Sigmoid colon (tissue), 6 donors: ENCODE measurements at regions not wholly inside any gene's neighbourhood (a gene's known extent, or its start where the extent isn't known, plus 50 kb on each side); places are given as distances from the start of the nearest gene placed in this dataset.

Experiments
- DNase-seq: peaks from one replicate; pipeline ENCODE4 v3.0.0-alpha.2; 2019
- H3K27ac ChIP-seq, 4 donors: fragments of 200-600 bp; sonication (generic); one replicate each; pipeline ENCODE4 v1.5.1; 2016 to 2019; ENCODE audit warnings: mild to moderate bottlenecking in 1 of 4
- H3K27me3 ChIP-seq, 3 donors: fragments of 200-600 bp; sonication (generic); one replicate each; pipeline ENCODE4 v1.5.1; 2019; ENCODE audit warnings: mild to moderate bottlenecking in 1 of 3
- H3K36me3 ChIP-seq, 4 donors: fragments of 200-600 bp; sonication (generic); one replicate each; pipeline ENCODE4 v1.5.1; 2016 to 2019
- H3K4me1 ChIP-seq, 4 donors: fragments of 200-600 bp; sonication (generic); one replicate each; pipeline ENCODE4 v1.5.1; 2017 to 2019
- H3K4me3 ChIP-seq, 4 donors: fragments of 200-600 bp; sonication (generic); one replicate each; pipeline ENCODE4 v1.5.1; 2017 to 2019; ENCODE audit warnings: mild to moderate bottlenecking in 2 of 4, moderate library complexity in 1 of 4
- H3K9me3 ChIP-seq, 4 donors: fragments of 200-600 bp in 3 of 4; sonication (generic) in 3 of 4; one replicate each; pipeline versions ENCODE4 v1.5.1 to v1.6.1; 2013 to 2019
- EP300 ChIP-seq, 4 donors: sonication (generic); formaldehyde crosslinking; IDR thresholded peaks; one replicate each; pipeline ENCODE4 v1.6.1; 2017; ENCODE audit warnings: antibody characterized with exemption in 4 of 4
- POLR2A ChIP-seq, 2 donors: fragments of 450-650 bp; IDR thresholded peaks; one replicate each; pipeline ENCODE4 v1.6.1; 2016; ENCODE audit warnings: antibody characterized with exemption in 2 of 2, mild to moderate bottlenecking in 2 of 2, moderate library complexity in 2 of 2
- POLR2AphosphoS5 ChIP-seq, 4 donors: sonication (generic); formaldehyde crosslinking; IDR thresholded peaks; one replicate each; pipeline ENCODE4 v1.6.1; 2017; ENCODE audit warnings: antibody characterized with exemption in 4 of 4
- WGBS, 2 donors: extraction: QIAGEN DNeasy Blood & Tissue Kit; methylation state at CpG; one replicate each; pipeline ENCODE4 v1.1.7; 2013; 5-methylcytosine and 5-hydroxymethylcytosine counted together
- intact Hi-C: fragments of 100-400 bp; cut with DNase I; formaldehyde crosslinking; loops from one replicate; pipeline ENCODE4 v1.15.1; 2023
- TF ChIP-seq, protein P1 (sequence below), 4 experiments: fragments of 450-650 bp in 3 of 4; fragments of 200-600 bp in 1 of 4; IDR thresholded peaks; one replicate each; pipeline ENCODE4 v1.5.1; 2016 to 2019; ENCODE audit warnings: antibody characterized with exemption in 4 of 4, mild to moderate bottlenecking in 3 of 4, moderate library complexity in 2 of 4
- donor health status: healthy with polysubstance abuse.
- donor health status: healthy.

GRCh38 chr1:22229379-22229778, 86.5 kb upstream of the WNT4 start:
- Histone ChIP-seq H3K27me3 (peaks cover 0 to 18% (median 0%) of the 10 kb centered on the region in 3 donors), H3K27ac (no peak overlapping the region), H3K4me3 (no peak overlapping the region), H3K36me3 (no peaks in the 10 kb centered on the region), H3K4me1 (no peaks in the 10 kb centered on the region), H3K9me3 (no peaks in the 10 kb centered on the region)
- DNase-seq = no peak
- WGBS, 2 donors = 86 to 89% methylated on average over 2 of the region's 2 CpGs
- TF ChIP-seq EP300 (IDR thresholded peaks at IDR 0.05) (no peak), POLR2A (IDR thresholded peaks at IDR 0.05) (no peak), POLR2AphosphoS5 (IDR thresholded peaks at IDR 0.05) (no peak)
- TF ChIP-seq, protein P1, sequence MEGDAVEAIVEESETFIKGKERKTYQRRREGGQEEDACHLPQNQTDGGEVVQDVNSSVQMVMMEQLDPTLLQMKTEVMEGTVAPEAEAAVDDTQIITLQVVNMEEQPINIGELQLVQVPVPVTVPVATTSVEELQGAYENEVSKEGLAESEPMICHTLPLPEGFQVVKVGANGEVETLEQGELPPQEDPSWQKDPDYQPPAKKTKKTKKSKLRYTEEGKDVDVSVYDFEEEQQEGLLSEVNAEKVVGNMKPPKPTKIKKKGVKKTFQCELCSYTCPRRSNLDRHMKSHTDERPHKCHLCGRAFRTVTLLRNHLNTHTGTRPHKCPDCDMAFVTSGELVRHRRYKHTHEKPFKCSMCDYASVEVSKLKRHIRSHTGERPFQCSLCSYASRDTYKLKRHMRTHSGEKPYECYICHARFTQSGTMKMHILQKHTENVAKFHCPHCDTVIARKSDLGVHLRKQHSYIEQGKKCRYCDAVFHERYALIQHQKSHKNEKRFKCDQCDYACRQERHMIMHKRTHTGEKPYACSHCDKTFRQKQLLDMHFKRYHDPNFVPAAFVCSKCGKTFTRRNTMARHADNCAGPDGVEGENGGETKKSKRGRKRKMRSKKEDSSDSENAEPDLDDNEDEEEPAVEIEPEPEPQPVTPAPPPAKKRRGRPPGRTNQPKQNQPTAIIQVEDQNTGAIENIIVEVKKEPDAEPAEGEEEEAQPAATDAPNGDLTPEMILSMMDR (IDR thresholded peaks at IDR 0.05) = no peak
- intact Hi-C loops = no loop called here

- Histone ChIP-seq H3K9me3 (no peaks in the 10 kb centered on the region), H3K27me3 (peaks cover 0 to 27% (median 3%) of the 10 kb centered on the region in 3 donors), H3K4me1 (no peaks in the 10 kb centered on the region), H3K4me3 (no peak overlapping the region), H3K36me3 (no peaks in the 10 kb centered on the region), H3K27ac (no peak overlapping the region)
- WGBS, 2 donors = 78 to 85% methylated on average over 3 of the region's 3 CpGs
- TF ChIP-seq, protein P1 (IDR thresholded peaks at IDR 0.05) = no peak
- TF ChIP-seq EP300 (IDR thresholded peaks at IDR 0.05) (no peak), POLR2A (IDR thresholded peaks at IDR 0.05) (no peak), POLR2AphosphoS5 (IDR thresholded peaks at IDR 0.05) (no peak)
- DNase-seq = no peak
- intact Hi-C loops = no loop called here
Measured at GRCh38 chr1:22231068-22231593, 88.2 kb upstream of the WNT4 start.

GRCh38 chr1:22231995-22232690, 89.2 kb upstream of the WNT4 start:
- Histone ChIP-seq H3K4me1 (no peaks in the 10 kb centered on the region), H3K4me3 (no peak overlapping the region), H3K36me3 (no peaks in the 10 kb centered on the region), H3K9me3 (no peaks in the 10 kb centered on the region), H3K27me3 (peaks cover 0 to 35% (median 10%) of the 10 kb centered on the region in 3 donors), H3K27ac (no peak overlapping the region)
- no peak for DNase-seq
- intact Hi-C loops = no loop called here
- TF ChIP-seq POLR2AphosphoS5 (IDR thresholded peaks at IDR 0.05) = no peak
- no peak for TF ChIP-seq POLR2A (IDR thresholded peaks at IDR 0.05)
- TF ChIP-seq, protein P1 (IDR thresholded peaks at IDR 0.05) = no peak
- TF ChIP-seq EP300 (IDR thresholded peaks at IDR 0.05) = no peak
- 66 to 74% methylated on average over 6 of the region's 6 CpGs for WGBS, 2 donors

GRCh38 chr1:22233222-22233621, 90.3 kb upstream of the WNT4 start:
- WGBS, 2 donors = 91 to 92% methylated on average over 5 of the region's 5 CpGs
- H3K4me1 ChIP-seq = no peaks in the 10 kb centered on the region
- no peak overlapping the region for H3K4me3 ChIP-seq
- H3K27ac ChIP-seq = no peak overlapping the region
- DNase-seq = no peak
- TF ChIP-seq POLR2AphosphoS5 (IDR thresholded peaks at IDR 0.05) (no peak), EP300 (IDR thresholded peaks at IDR 0.05) (no peak), POLR2A (IDR thresholded peaks at IDR 0.05) (no peak)
- TF ChIP-seq, protein P1 (IDR thresholded peaks at IDR 0.05) = no peak
- H3K36me3 ChIP-seq = no peaks in the 10 kb centered on the region
- no peaks in the 10 kb centered on the region for H3K9me3 ChIP-seq
- intact Hi-C loops = no loop called here
- H3K27me3 ChIP-seq = peaks cover 0 to 35% (median 10%) of the 10 kb centered on the region in 3 donors
